NCI-H226 (cell line): ENCODE measurements at regions not wholly inside any gene's neighbourhood (a gene's known extent, or its start where the extent isn't known, plus 50 kb on each side); places are given as distances from the start of the nearest gene placed in this dataset.
A peak's percentile ranks its signal among the peaks of the same experiment; 100 is the strongest.
"Not testable (repeated sequence)": the region's sequence is repeated elsewhere in the genome, so short reads cannot be mapped to it uniquely, and the experiment has no call there.

Experiments
- DNase-seq: peaks from one replicate; pipeline ENCODE4 v3.0.0-alpha.2; 2015

- no peak for DNase-seq
These were observed 79.1 kb downstream of the CTH start for GRCh38 chr1:70490153-70490552.

- DNase-seq = no peak
These were observed 84.3 kb downstream of the CTH start for GRCh38 chr1:70495370-70495769.

GRCh38 chr1:70496181-70496580 lies 85.1 kb downstream of the CTH start:
- DNase-seq = no peak

- DNase-seq = no peak
These were observed 86.1 kb downstream of the CTH start for GRCh38 chr1:70497152-70497551.

- DNase-seq = no peak
These were observed 87.6 kb downstream of the CTH start for GRCh38 chr1:70498666-70499065.

- no peak for DNase-seq
These were observed 88.6 kb downstream of the CTH start for GRCh38 chr1:70499695-70500094.

GRCh38 chr1:70503358-70503757 lies 92.3 kb downstream of the CTH start:
- DNase-seq = no peak

GRCh38 chr1:70504176-70504820 lies 93.2 kb downstream of the CTH start:
- DNase-seq = no peak

GRCh38 chr1:70504821-70505193 lies 93.7 kb downstream of the CTH start:
- DNase-seq = peak; percentile 17

- not testable (repeated sequence) for DNase-seq
These were observed 96.9 kb downstream of the CTH start for GRCh38 chr1:70507991-70508390.

GRCh38 chr1:70509996-70510876 lies 99.2 kb downstream of the CTH start:
- peak; percentile 17 for DNase-seq

GRCh38 chr1:70517444-70517843 lies 106.4 kb downstream of the CTH start:
- DNase-seq = no peak

GRCh38 chr1:70518106-70518505 lies 107.0 kb downstream of the CTH start:
- DNase-seq = peak; percentile 2

- no peak for DNase-seq
These were observed 117.7 kb downstream of the CTH start for GRCh38 chr1:70528590-70529333.

GRCh38 chr1:70536708-70537366 lies 125.8 kb downstream of the CTH start:
- no peak for DNase-seq

- no peak for DNase-seq
These were observed 126.7 kb downstream of the CTH start for GRCh38 chr1:70537788-70538187.

- no peak for DNase-seq
These were observed 131.0 kb downstream of the CTH start for GRCh38 chr1:70542030-70542429.

- DNase-seq = no peak
These were observed 131.8 kb downstream of the CTH start for GRCh38 chr1:70542856-70543255.

GRCh38 chr1:70546726-70547125 lies 135.7 kb downstream of the CTH start:
- no peak for DNase-seq

GRCh38 chr1:70552662-70553566 lies 141.8 kb downstream of the CTH start:
- DNase-seq = peak; percentile 43

GRCh38 chr1:70553567-70553956 lies 142.5 kb downstream of the CTH start:
- DNase-seq = no peak

- DNase-seq = no peak
These were observed 143.3 kb downstream of the CTH start for GRCh38 chr1:70554341-70554740.
